HFF-Myc (cell line): ENCODE measurements at regions not wholly inside any gene's neighbourhood (a gene's known extent, or its start where the extent isn't known, plus 50 kb on each side); places are given as distances from the start of the nearest gene placed in this dataset.

Experiments used
- DNase-seq: peaks from one replicate; pipeline ENCODE4 v3.0.0-alpha.2; 2011; ENCODE audit warnings: low read depth; ENCODE audit errors: extremely low read depth
- H3K4me3 ChIP-seq: replicated peaks from 2 replicates; pipeline ENCODE4 v1.5.1; 2011; ENCODE audit warnings: low read depth, mild to moderate bottlenecking, control low read depth, low read length
- TF ChIP-seq, protein P1 (sequence below): IDR thresholded peaks from 2 replicates; pipeline ENCODE4 v1.5.1; 2012; ENCODE audit warnings: mild to moderate bottlenecking, low read depth, low read length, control low read depth; ENCODE audit errors: missing control alignments

DNA sequence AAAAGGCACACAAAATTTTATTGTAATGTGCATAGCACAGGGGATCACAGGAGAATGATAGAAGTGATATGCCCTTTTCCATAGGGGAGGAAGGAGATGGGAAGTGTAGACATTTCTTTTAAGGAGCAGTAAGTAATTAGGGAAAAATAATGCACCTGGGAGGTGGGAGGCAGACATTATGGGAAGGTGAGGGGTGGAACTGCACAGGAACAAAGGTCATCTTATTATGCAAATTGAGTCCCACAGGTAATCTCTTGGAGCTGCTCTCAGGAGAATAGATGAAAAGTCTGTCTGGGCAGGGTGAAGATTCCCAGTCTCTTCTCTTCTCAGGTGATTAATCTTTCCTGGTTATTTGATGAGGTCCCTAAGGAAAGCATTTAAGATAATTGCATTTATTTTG lies 331.5 kb downstream of the ENC1 start:
- H3K4me3 ChIP-seq: no peak overlapping the region
- no peak for DNase-seq
- TF ChIP-seq, protein P1, sequence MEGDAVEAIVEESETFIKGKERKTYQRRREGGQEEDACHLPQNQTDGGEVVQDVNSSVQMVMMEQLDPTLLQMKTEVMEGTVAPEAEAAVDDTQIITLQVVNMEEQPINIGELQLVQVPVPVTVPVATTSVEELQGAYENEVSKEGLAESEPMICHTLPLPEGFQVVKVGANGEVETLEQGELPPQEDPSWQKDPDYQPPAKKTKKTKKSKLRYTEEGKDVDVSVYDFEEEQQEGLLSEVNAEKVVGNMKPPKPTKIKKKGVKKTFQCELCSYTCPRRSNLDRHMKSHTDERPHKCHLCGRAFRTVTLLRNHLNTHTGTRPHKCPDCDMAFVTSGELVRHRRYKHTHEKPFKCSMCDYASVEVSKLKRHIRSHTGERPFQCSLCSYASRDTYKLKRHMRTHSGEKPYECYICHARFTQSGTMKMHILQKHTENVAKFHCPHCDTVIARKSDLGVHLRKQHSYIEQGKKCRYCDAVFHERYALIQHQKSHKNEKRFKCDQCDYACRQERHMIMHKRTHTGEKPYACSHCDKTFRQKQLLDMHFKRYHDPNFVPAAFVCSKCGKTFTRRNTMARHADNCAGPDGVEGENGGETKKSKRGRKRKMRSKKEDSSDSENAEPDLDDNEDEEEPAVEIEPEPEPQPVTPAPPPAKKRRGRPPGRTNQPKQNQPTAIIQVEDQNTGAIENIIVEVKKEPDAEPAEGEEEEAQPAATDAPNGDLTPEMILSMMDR: no peak

DNA sequence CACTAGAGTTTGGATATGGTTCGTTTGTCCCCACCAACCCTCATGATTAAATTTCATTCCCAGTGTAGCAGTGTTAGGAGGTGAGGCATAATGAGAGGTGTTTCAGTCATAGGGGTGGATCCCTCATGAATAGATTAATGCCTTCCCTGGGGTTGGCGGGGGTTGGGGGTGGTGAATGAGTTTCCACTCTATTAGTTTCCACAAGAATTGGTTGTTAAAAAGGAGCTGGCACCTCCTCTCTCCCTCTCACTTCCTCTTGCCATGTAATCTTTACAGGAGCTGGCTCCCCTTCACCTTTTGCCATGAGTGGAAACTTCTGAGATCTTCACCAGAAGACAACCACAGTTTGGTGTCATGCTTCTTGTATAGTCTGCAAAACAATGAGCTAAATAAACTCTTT lies 333.7 kb downstream of the ENC1 start:
- DNase-seq: no peak
- TF ChIP-seq, protein P1: no peak
- no peak overlapping the region for H3K4me3 ChIP-seq

DNA sequence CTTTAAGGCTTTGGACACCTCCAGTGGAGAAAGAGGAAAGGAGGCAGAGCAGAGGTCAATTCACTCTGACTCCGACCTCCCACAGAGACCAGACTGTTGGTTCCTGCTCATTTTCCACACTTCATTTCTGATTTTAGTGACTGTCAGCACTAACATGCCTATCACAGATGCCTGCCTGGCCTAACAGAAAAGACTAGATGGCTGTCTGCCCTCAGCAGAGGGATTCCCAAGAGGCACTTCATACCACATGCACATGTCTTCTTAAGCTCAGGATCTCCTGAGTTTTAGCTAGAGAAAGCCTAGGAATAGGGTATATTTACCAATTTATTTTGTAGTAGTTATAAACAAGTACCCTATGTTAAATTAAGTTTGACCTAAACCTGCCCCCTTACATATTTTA lies 336.0 kb downstream of the ENC1 start:
- no peak overlapping the region for H3K4me3 ChIP-seq
- TF ChIP-seq, protein P1: no peak
- no peak for DNase-seq

GRCh38 chr5:74303578-74303977 lies 336.9 kb downstream of the ENC1 start:
- DNase-seq: no peak
- TF ChIP-seq, protein P1: no peak
- no peak overlapping the region for H3K4me3 ChIP-seq

DNA sequence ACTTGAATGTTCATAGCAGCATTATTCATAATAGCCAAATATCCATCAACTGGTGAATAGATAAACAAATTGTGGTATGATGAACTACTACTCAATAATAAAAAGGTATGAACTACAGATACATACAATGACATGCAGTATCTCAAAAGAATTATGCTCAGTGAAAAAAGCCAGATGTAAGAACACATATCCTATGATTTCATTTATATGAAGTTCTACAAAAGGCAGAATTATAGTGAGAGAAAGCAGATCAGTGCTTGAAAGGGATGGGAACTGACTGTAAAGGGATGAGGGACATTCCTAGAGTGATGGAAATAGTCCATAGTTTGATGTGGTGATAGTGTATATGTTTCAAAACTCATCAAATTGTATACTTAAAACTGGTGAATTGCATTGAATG lies 339.0 kb downstream of the ENC1 start:
- TF ChIP-seq, protein P1: no peak

DNA sequence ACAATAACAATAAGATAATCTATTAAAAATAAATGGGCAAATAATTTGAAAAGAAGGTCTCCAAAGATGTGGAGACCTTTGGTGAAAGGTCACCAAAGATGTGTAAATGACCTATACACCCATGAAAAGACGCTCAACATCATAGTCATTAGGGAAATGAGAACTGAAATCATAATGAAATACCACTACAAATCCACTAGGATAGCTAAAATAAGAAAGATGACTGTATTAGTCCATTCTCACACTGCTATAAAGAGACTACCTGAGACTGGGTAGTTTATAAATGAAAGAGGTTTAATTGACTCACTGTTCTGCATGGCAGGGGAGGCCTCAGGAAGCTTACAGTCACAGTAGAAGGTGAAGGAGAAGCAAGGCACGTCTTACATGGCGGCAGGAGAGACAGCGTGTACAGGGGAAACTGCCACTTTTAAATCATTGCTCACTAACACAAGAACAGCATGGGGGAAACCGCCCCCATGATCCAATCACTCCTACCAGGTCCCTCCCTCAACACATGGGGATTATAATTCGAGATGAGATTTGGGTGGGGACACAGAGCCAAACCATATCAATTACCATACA lies 339.6 kb downstream of the ENC1 start:
- TF ChIP-seq, protein P1: no peak
- DNase-seq: no peak
- H3K4me3 ChIP-seq: no peak overlapping the region

More for the DNA sequence above, 339.0 kb downstream of the ENC1 start:
- DNase-seq: no peak
- no peak overlapping the region for H3K4me3 ChIP-seq

DNA sequence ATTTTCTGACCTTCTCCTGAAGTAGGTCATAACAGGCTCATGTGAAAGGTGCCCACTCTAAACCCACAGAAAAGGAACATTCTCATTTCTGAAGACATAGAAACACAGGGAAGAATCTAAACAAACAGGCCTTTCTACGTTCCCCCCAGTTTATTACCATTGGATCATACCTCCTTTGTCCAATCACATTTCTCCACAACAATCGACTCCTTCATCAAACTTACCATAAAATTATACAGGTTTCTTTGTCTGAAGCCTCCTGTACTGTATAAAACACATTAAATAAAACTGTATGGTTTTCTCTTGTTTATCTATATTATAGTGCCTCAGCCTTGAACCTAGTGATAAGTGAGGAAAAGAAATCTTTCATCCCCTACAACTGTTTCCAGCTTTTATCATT lies 340.7 kb downstream of the ENC1 start:
- no peak overlapping the region for H3K4me3 ChIP-seq
- DNase-seq: no peak
- TF ChIP-seq, protein P1: no peak
